ENCODE measurements at regions not wholly inside any gene's neighbourhood (a gene's known extent, or its start where the extent isn't known, plus 50 kb on each side); places are given as distances from the start of the nearest gene placed in this dataset.
"Not testable (repeated sequence)": the region's sequence is repeated elsewhere in the genome, so short reads cannot be mapped to it uniquely, and the experiment has no call there.

DNA sequence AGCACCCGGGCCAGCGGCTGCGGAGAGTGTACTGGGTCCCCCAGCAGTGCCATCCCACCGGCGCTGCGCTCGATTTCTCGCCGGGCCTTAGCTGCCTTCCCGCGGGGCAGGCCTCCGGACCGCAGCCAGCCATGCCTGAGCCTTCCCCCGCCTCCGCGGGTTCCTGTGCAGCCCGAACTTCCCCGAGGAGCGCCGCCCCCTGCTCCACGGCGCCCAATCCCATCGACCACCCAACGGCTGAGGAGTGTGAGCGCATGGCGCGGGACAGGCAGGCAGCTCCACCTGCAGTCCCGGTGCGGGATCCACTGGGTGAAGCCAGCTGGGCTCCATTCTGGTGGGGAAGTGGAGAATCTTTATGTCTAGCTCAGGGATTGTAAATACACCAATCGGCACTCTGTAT is 325.4 kb downstream of the PPP1R3A start:
- peak in 1 of 2 experiments; percentile 0 for DNase-seq (ENCODE audit: low read depth in 2 of 2)

DNA sequence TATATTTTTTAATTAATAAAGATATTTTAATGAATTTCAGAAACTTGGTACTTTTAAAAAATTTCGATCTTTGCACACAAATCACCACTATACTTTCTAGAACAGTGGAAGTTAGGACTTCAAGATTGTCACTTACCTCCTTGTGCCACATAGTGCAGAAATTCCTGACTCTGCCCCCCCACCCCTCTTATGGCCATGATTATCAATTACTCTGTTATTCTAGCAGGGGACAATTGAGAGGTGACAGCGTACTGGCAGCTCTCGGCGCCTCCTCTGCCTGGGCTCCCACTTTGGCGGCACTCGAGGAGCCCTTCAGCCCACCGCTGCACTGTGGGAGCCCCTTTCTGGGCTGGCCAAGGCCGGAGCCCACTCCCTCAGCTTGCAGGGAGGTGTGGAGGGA is 325.9 kb downstream of the PPP1R3A start:
- DNase-seq (ENCODE audit: low read depth in 2 of 2) = not testable (repeated sequence)

DNA sequence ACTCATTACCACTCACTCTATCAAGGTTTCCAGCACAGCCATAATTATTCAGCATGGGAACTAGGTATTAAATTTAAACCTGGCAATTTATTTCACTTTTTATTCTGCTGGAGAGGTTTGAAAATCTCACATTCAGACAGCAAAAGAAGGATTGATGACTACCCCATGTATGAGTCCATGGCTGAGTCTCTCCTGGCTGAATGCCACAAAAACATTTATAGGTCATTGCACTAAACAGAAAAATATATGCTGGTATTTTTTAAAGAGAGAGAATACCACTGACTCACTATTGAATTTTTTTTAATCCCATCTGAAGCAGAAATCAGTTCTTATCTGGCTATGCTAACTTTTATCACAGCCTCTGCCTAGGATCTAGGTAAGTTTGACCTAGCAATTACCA is 336.3 kb downstream of the PPP1R3A start:
- DNase-seq (ENCODE audit: low read depth in 2 of 2) = no peak

DNA sequence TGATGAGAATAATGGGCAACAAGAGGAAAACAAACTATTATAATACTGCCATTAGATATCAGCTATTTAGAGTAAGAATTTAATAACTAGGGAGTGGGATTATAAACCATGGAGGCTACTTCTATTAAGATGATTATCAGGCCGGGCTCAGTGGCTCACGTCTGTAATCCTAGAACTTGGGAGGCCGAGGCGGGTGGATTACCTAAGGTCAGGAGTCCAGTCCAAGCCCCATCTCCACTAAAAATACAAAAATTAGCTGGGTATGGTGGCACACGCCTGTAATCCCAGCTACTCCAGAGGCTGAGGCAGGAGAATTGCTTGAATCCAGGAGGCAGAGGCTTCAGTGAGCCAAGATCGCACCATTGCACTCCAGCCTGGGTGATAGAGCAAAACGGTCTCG is 355.6 kb downstream of the PPP1R3A start:
- DNase-seq (ENCODE audit: low read depth in 2 of 2) = not testable (repeated sequence)

DNA sequence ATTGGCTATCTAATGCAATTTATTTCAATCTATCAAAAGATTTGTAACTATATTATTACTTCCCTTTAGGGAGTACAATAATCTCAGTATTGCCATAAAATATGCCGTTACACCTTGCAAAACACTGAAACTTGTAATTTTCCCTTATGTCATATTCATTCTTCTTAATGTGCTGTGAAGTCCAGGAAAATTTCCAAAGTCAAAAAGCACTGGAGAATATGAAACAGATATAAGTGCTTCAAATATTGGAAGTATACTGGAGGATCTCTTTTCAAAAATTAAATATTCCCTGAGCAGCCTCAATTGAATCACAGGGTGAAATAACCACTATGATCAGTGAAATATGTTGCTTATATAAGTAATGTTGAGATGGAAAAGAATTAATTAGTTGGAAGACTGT is 356.0 kb downstream of the PPP1R3A start:
- no peak for DNase-seq (ENCODE audit: low read depth in 2 of 2)

DNA sequence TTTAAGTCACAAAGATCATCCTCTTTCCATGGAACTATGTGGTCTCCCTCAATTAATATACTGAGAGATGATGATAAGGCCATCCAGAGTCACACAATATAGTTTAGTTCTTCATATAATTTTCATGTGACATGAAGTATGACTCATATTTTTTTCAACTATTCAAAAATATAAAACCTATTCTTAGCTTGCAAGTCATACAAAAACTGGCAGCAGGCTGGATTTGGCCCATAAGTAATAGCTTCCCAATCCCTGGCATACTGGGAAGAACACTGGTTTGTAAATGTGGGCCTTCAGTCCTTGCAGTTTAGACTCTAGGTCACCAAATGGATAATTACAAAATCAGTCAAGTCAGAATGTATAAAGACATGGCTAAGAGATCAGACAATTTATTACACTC is 356.6 kb downstream of the PPP1R3A start:
- DNase-seq (ENCODE audit: low read depth in 2 of 2) = no peak

DNA sequence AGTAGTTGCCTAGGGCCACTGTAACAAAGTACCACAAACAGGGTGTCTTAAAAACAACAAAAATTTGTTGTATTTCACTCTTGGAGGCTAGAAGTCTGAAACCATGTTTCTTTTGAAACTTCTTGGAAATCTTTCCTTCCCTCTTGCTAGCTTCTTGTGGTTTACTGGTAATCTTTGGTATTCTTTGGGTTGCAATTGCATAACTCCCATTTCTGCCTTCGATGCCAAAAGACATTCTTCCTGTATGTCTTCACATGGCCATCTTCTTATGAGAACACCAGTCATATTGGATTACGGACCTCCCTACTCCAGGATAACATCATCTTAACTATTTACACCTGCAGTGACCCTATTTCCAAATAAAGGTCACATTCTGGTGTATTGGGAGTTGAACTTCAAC is 357.4 kb downstream of the PPP1R3A start:
- DNase-seq (ENCODE audit: low read depth in 2 of 2) = no peak

DNA sequence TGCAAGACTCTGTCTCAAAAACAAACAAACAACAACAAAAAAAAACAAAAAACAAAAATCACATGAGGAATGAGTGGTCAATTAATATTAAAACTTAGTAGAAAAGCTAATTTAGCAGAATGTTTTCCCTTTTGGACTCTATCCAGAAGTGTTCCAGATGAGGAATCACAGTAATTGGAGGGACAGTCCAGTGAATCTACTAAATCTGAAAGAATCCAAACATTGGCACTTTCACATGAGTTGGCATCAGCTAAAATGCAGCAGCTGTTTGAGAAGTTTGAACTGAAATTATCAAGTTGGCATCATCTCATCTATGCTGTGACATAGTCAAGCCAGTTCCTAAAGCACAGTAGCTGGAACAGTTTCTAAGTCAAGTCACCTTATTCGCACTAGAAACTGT is 367.8 kb downstream of the PPP1R3A start:
- no peak for DNase-seq (ENCODE audit: low read depth in 2 of 2)

DNA sequence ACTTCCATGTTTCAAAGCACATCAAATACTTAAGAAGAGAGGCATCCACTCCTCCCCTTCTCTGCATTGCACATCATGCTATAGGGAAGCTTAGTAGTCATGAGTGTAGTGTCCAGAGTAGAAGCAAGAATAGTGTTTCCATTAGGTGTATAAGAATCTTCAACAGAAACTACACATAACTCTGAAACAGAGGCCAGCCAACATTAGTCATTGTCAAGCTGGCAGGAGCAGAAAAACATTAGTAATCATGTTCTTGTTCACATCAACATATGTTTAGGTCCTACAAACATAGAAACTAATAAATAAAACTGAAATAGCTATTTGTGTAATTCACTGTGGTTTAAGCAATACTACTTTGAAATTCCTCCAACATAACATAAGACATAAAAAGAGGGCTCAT is 370.2 kb downstream of the PPP1R3A start:
- DNase-seq (ENCODE audit: low read depth in 2 of 2) = no peak

DNA sequence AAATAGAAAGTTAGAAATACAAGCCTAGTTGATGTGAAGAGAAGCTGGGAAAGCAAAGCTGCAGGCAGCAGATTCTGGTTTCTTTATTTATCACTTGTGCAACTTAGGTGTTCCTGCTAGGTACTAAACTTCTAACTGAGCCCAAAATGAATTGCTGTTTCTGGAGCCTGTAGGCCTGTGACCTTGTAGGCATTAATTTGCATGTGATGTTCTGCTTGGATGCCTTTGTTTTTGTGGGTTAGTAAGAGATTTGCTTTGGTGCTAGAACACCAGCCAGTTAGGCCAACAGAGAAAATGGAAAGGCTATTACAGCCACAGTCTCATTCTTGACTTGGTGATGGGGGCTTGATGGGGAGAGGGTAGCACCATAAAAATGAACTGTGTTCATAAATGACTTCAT is 370.7 kb downstream of the PPP1R3A start:
- no peak for DNase-seq (ENCODE audit: low read depth in 2 of 2)

DNA sequence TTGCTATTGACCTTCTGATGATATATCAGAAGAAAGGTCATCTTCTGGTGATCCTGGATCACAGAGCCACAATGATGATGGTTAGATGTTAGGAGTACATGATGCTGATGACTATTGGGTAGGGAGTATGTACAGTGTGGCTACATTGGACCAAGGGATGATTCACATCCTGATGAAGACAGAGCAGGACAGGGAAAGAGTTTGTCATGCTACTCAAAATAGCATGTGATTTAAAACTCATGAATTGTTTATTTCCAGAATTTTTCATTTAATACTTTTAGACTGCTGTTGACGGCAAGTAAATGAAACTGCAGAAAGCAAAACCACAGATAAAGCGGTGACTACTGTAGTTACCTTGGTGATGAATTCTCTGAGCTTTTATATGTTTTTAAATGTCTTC is 397.3 kb downstream of the PPP1R3A start:
- DNase-seq (ENCODE audit: low read depth in 2 of 2) = no peak

DNA sequence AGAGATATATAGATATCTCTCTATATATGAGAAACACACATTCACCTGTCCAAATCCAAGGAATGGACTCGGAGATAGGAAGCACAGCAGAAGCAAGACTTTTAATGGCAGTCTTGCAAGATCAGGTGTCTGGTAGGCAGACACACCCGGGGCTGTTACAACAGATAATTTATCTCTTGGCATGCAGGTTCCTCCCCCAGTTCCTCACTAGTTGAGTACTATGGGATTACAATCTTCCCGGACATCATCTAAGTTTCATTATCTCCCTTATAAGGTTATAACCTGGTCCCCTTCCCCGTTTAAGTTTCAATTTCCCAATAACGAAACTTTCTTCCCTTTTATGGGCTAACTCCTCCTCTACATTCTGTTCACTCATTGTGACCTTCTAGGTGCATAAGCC is 399.3 kb downstream of the PPP1R3A start:
- DNase-seq (ENCODE audit: low read depth in 2 of 2) = no peak

DNA sequence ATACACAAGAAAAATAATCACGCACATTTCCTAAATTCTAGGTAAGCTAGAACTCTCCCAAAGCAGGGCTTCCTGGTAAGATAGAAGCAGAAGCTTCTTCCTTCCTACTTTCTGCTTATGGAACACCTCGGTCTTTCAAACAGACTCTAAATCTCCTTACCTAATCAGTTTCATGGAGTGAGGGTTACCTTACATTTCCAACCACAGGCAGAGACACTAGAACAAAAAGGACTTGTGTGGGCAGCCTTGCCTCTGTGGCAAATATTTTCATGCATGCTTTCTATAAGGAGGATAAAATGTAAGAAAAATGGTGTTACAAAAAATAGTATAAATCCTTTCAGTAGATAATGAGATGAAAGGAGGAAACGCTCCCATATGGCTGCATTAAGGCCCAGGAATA is 386.3 kb upstream of the SMIM30 start:
- DNase-seq (ENCODE audit: low read depth in 2 of 2) = no peak

DNA sequence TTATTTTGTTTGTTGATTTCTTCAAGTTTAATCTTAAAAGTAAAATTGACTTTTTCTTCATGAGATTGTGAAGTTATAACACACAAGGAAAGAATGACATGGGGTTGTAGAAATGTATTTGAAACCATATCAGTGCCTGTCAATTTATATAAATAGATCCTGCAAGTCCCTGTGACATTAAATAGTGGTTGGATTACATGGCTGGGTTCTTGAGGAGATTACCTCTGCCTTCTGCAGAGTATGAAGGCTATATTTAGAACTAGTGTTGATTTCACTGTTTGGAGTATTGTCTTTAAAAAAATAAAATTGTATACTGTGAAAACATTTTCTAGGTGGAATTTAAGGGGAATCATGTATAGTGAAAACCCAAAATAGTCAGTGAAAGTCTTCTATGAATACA is 385.8 kb upstream of the SMIM30 start:
- DNase-seq (ENCODE audit: low read depth in 2 of 2) = no peak

DNA sequence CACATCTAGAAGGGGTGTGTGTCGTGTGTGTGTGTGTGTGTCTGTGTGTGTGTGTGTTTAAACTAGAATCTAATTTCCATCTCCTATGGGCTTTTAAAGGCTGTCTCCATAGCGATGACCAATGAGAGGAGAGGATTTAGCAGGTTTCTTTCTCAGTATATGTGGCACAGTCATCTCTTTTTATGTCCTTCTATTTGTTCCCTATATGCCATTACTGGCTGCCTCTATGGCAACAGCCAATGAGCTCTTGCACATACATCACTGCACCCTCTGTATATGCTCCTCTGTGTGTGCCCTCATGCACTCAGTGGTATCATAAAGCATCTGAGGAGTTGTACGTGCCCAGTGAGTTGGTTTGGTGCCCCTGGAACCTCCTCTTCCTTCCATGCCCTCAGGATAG is 378.2 kb upstream of the SMIM30 start:
- DNase-seq (ENCODE audit: low read depth in 2 of 2) = not testable (repeated sequence)

DNA sequence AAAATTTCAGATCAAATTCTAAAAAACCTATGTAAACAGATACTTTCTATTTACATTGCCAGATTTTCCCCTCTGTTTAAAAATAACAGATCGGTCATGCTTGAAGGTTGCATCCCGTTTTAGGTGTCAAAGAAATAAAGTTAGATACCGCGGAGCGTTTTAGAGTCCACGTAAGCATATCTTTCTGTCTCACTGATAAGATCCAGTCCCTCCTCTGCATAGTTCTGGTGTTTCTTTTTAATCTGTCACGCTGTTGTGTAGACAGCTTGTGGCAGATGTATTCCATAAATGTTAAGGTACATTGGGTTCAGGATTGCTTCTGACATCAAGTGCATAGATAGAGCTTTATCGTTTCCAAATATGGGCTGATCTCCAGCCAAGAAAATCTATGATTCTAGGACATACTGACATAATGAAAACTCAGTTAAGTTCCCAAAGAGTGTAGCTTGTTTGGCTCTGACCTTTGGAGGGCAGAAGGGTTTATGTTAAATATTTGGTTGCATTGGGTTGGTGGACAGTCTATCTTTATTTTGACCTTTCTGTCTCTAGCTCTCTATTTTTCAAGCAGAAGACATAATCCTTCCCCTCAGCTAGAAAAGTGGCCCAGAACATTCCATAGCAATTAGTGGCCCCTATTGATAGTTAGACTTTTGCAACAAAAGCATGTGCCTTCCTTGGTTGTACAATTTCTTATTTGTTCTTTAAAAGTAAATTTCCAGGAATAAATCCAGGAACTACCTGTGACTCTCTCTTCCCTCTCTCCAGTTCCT is 376.6 kb upstream of the SMIM30 start:
- not testable (repeated sequence) for DNase-seq (ENCODE audit: low read depth in 2 of 2)

DNA sequence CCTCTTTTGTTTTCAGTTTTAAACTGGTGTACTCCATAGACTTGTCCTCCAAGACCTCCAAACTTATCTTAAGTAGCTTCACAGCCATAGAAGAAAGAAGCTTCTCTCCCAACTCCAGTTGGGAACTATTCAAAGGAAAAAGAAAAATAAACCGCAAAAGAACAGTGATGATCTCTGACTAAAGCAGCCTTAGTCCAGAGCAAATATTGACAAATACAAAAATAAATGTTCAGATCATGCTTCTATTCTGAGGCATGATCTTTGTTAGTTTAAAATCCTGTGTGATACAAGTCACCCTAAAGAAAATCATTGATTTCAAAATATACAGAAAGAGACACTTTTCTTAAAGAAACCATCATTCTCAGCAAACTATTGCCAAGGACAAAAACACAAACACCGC is 373.0 kb upstream of the SMIM30 start:
- DNase-seq (ENCODE audit: low read depth in 2 of 2) = no peak

DNA sequence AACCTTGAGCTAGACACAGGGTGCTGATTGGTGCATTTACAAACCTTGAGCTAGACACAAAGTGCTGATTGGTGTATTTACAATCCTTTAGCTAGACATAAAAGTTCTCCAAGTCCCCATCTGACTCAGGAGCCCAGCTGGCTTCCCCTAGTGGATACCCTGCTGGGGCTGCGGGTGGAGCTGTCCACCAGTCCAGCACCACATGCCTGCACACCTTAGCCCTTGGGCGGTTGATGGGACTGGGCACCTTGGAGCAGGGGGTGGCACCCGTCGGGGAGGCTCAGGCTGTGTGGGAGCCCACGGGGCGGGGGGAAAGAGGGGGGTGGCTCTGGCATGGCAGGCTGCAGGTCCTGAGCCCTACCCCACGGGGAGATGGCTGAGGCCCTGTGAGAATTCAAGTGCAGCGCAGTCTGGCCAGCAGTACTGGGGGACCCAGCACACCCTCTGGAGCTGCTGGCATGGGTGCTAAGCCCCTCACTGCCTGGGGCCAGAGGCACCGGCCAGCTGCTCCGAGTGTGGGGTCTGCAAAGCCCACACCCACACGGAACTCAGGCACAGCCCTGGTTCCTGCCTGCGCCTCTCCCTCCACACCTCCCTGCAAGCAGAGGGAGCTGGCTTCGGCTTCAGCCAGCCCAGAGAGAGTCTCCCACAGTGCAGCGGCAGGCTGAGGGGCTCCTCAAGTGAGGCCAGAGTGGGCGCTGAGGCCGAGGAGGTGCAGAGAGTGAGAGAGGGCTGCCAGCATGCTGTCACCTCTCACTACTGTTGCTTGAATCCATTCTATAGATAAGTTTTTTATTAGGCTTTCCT is 369.8 kb upstream of the SMIM30 start:
- no peak for DNase-seq (ENCODE audit: low read depth in 2 of 2)

DNA sequence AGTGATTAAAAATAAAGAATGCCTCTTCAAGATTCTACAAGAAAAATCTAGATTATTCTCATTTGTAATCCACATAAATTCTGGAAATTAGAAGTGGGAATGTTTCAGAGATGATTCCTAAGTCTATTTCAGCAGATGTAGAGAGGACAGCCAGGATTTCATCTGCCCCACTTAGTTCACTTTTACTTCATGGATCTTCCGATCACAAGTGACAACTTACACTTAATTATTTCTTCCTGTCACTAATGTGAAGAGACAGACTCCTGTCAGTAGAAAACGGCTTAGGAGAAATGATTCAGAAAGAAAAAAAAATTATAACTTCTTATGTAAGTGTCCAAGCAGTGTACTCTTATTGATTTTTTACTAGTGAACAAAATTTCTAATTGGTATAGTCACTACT is 368.2 kb upstream of the SMIM30 start:
- no peak for DNase-seq (ENCODE audit: low read depth in 2 of 2)

DNA sequence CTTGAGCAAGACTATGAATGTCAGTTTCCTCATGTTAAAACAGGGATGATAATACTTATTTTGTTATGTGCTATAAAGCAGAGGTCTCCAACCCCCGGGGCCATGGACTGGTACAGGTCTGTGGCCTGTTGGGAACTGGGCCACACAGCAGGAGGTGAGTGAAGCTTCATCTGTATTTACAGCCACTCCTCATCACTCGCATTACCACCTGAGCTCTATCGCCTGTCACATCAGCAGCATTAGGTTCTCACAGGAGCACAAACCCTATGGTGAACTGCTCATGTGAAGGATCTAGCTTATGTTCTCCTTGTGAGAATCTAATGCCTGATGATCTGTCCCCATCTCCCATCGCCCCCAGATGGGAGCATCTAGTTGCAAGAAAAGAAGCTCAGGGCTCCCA is 365.3 kb upstream of the SMIM30 start:
- DNase-seq (ENCODE audit: low read depth in 2 of 2) = no peak

DNA sequence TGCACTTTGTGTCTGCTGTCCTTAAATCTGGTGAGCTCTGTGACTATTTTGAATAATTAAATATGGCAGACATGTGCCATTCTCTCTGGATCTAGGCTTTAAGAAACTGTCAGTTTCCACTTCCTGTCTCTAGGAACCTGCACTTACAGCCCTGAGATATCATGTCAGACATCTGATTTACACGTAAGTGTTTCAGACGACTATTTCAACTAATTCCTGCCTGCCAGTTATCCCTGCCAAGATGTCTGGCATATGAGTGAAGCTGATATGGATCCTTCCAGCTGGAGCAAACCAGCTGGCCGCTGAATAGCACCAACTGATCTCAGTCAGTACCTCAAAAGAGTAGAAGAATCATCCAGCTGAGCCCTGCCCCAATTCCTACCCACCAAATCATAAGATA is 362.2 kb upstream of the SMIM30 start:
- no peak for DNase-seq (ENCODE audit: low read depth in 2 of 2)

DNA sequence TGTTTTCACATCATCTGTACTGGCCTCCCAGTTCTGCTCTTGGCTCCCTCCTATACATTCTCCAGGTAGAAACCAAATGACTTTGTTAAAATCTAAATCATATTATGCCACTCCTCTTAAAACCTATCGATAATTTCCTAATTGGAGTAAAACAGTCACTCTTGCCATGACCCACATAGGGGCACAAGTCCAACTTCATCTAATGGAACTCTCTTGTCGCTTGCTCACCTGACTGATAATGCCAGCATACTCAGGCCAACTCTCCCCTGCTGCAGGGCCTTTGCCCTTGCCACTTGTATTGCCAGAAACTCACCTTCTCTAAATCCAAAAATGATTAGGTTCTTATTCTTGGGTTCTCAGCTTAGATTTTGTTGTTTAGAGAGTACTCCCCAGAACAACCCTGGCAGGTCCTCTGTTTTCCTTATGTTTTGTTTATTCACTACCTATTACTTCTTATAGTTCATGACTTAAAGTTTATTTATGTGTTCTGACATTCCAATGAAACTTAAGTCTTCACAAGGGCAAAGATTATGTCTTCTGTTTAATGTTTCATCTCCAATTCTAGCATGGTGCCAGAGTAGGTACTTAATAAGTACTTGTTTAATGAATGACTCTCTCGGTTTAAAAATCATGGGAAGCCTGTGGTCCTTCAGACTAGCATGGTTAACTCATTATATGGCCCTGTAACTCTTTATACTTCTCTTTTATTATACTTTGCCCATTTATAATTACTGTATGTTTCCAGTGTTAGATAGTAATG is 345.9 kb upstream of the SMIM30 start:
- no peak for DNase-seq (ENCODE audit: low read depth in 2 of 2)

DNA sequence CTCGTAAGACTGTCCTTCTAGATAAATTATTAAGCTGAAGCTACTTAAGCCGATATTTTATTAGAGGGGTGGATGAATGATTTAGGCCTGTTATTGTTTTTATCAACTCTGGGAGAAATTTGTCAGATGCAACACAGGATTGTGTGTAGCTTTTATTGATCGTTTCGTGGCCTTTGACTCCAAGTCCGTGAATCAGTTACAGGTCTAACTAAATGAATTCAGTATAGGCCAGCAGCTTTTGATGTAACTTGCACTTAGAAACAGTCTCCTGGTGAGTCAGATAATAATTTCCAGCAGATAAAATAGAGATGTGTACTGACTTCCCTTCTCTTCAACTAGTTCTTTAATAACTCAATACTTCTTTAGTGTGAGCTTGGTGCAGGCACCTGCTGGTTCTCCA is 341.7 kb upstream of the SMIM30 start:
- no peak for DNase-seq (ENCODE audit: low read depth in 2 of 2)
